Spinal cord (tissue), 9 donors: ENCODE measurements at regions not wholly inside any gene's neighbourhood (a gene's known extent, or its start where the extent isn't known, plus 50 kb on each side); places are given as distances from the start of the nearest gene placed in this dataset.
A peak's percentile ranks its signal among the peaks of the same experiment; 100 is the strongest.

ENCODE experiments used
- DNase-seq, 6 donors: peaks; one replicate each; pipeline versions ENCODE4 v3.0.0 to v3.0.0-alpha.2; 2013 to 2015; ENCODE audit warnings: low spot score in 6 of 6, low read depth in 4 of 6
- H3K27ac ChIP-seq: one replicate; pipeline ENCODE4 v1.5.1; 2013; ENCODE audit warnings: low read depth, low read length, control low read depth
- H3K27me3 ChIP-seq: one replicate; pipeline ENCODE4 v1.6.1; 2013; ENCODE audit warnings: low read length; ENCODE audit not compliant: control insufficient read depth, insufficient read depth
- H3K36me3 ChIP-seq: one replicate; pipeline ENCODE4 v1.6.1; 2013; ENCODE audit warnings: low read length; ENCODE audit not compliant: control insufficient read depth, insufficient read depth
- H3K4me1 ChIP-seq: one replicate; pipeline ENCODE4 v1.6.1; 2013; ENCODE audit warnings: low read length; ENCODE audit not compliant: control insufficient read depth, insufficient read depth
- H3K4me3 ChIP-seq: one replicate; pipeline ENCODE4 v1.5.1; 2013; ENCODE audit warnings: low read depth, low read length, control low read depth
- H3K9me3 ChIP-seq: one replicate; pipeline ENCODE4 v1.6.1; 2013; ENCODE audit warnings: low read length; ENCODE audit not compliant: control insufficient read depth, insufficient read depth
- WGBS: methylation state at CpG from one replicate; pipeline ENCODE4 v1.1.5; 2013; ENCODE audit warnings: missing lambda C conversion rate; ENCODE audit not compliant: insufficient coverage; 5-methylcytosine and 5-hydroxymethylcytosine counted together
- donor health status: healthy.

DNA sequence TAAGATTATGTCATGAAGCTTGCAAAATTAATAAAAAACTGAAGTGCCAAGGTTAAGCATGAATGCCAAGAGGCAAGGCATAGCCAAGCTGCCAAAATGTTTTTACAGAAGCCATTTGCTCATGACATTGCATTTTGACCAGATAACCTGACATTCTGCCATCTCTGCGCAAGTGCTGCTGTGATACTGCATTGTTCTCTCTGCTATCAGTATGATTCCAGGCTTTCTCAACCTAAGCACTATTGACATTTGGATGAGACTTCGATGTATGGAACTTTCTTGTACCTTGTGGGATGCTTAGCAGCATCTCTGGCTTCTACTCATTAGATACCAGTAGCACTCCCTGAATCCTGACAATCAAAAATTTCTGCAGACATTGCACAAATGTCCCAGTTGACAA, 139.2 kb downstream of the RASSF9 start:
- H3K9me3 ChIP-seq = no peaks in the 10 kb centered on the region
- H3K4me3 ChIP-seq = no peak overlapping the region
- H3K4me1 ChIP-seq = no peaks in the 10 kb centered on the region
- 100% methylated on average over 1 of the region's 2 CpGs for WGBS
- H3K27me3 ChIP-seq = no peaks in the 10 kb centered on the region
- no peak for DNase-seq
- H3K36me3 ChIP-seq = no peaks in the 10 kb centered on the region
- H3K27ac ChIP-seq = no peak overlapping the region

DNA sequence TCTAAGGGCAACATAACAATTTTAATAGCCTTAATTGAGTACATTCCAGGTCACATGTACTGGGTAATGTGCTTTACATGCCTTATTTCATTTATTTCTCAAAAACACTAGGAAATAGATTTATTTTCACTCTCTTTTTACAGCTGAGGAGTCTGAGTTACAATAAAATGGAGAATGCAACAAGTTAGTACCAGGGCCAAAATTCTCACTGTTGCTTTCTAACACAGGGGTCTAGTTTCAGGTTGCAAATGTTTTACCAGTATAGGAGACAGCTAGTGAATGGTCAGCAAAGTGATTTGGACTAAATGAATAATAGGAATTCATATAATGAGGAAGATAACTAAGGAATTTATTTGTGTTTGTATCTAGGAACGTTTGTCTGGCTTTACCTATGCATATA, 137.3 kb downstream of the RASSF9 start:
- no peak overlapping the region for H3K27ac ChIP-seq
- no peaks in the 10 kb centered on the region for H3K27me3 ChIP-seq
- H3K4me1 ChIP-seq = no peaks in the 10 kb centered on the region
- WGBS = no CpG with 5 or more reads among the region's 1 CpG
- H3K4me3 ChIP-seq = no peak overlapping the region
- no peaks in the 10 kb centered on the region for H3K36me3 ChIP-seq
- no peaks in the 10 kb centered on the region for H3K9me3 ChIP-seq
- no peak for DNase-seq

DNA sequence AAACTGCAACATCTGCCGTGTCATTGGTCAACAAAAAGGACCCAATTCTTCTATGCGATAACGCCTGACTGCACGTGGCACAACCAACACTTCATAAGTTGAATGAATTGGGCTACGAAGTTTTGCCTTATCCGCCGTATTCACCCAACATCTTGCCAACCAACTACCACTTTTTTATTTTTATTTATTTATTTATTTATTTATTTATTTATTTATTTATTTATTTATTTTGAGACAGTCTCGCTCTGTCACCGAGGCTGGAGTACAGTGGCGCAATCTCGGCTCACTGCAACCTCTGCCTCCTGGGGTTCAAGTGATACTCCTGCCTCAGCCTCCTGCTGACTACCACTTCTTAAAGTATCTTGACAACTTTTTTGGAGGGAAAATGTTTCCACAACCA, 127.4 kb downstream of the RASSF9 start:
- H3K4me1 ChIP-seq = no peaks in the 10 kb centered on the region
- H3K27ac ChIP-seq = no peak overlapping the region
- H3K36me3 ChIP-seq = no peaks in the 10 kb centered on the region
- H3K4me3 ChIP-seq = no peak overlapping the region
- DNase-seq = no peak
- 92% methylated on average over 7 of the region's 11 CpGs for WGBS
- no peaks in the 10 kb centered on the region for H3K9me3 ChIP-seq
- H3K27me3 ChIP-seq = no peaks in the 10 kb centered on the region

DNA sequence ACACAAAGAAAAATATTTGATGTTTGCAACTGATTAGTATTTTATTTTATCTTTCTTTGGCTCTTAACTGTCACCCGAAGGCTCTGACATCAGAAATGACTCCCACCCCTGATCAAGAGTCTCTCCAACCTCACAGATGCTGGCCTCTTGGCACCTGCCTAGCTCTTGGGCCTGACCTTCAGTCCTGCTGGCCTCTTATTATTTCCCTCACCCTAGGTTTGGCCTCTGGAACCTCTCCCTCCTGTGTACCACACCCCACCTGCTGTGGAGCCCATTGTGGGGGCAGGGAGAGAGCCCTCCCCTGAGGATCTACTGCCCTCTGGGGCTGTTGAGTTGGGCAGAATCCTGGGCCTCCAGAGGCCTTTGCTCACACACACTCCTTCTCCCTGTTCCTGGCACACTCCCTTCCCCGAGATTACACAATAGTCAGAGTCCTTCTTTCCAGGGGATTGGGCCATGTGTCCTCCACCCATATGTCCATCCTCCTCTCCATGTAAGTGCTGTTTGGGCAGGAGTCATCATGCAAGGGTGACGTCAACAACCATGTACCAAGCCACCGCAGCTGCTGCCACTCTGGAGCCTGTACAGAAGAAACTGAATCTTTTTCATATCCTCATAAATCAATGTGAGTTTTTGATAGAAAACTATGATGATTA, 124.3 kb downstream of the RASSF9 start:
- WGBS = 80% methylated on average over 1 of the region's 4 CpGs
- Histone ChIP-seq H3K27me3 (no peaks in the 10 kb centered on the region), H3K27ac (no peak overlapping the region), H3K36me3 (no peaks in the 10 kb centered on the region), H3K9me3 (no peaks in the 10 kb centered on the region), H3K4me1 (no peaks in the 10 kb centered on the region), H3K4me3 (no peak overlapping the region)
- DNase-seq = no peak

DNA sequence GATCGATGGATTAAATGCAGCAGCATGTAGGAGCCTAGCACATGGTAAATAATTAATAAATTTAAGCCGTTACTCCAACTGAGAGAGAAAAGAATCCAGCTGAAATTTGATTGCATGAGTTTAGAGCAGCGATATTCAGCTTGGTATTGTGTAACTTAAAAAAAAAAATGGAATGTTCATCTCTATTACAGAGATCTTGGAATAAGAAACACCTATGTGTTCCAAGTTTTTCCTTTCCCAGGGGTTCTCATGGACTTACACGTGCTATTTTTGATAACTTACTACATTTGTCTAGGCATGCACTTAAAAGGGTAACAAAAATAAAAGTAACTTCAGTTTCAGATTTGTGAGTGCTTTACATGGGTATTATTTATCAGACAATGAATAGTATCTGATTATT, 122.8 kb downstream of the RASSF9 start:
- Histone ChIP-seq H3K27ac (no peak overlapping the region), H3K4me3 (no peak overlapping the region), H3K36me3 (no peaks in the 10 kb centered on the region), H3K4me1 (no peaks in the 10 kb centered on the region), H3K9me3 (no peaks in the 10 kb centered on the region), H3K27me3 (no peaks in the 10 kb centered on the region)
- no CpG with 5 or more reads among the region's 4 CpGs for WGBS
- no peak for DNase-seq

DNA sequence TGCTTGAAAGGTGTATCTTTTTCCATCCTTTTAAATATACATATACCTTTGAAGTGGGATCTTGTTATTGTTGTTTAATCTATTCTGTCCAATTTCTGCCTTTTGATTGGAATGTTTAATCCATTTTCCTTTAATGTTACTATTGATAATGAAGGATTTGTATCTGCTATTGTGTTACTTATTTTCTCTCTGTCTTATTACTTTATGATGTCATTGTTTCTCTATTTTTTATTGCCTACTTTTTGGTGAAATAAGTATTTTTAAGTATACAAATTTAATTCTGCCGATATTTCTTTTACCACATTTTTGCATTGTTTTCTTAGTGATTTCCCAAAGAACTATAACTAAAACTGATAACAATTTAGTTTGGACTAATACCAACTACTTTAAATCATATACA, 121.8 kb downstream of the RASSF9 start:
- H3K36me3 ChIP-seq = no peaks in the 10 kb centered on the region
- no CpG with 5 or more reads among the region's 1 CpG for WGBS
- H3K27ac ChIP-seq = no peak overlapping the region
- H3K4me3 ChIP-seq = no peak overlapping the region
- H3K4me1 ChIP-seq = no peaks in the 10 kb centered on the region
- no peaks in the 10 kb centered on the region for H3K27me3 ChIP-seq
- no peaks in the 10 kb centered on the region for H3K9me3 ChIP-seq
- DNase-seq = no peak

DNA sequence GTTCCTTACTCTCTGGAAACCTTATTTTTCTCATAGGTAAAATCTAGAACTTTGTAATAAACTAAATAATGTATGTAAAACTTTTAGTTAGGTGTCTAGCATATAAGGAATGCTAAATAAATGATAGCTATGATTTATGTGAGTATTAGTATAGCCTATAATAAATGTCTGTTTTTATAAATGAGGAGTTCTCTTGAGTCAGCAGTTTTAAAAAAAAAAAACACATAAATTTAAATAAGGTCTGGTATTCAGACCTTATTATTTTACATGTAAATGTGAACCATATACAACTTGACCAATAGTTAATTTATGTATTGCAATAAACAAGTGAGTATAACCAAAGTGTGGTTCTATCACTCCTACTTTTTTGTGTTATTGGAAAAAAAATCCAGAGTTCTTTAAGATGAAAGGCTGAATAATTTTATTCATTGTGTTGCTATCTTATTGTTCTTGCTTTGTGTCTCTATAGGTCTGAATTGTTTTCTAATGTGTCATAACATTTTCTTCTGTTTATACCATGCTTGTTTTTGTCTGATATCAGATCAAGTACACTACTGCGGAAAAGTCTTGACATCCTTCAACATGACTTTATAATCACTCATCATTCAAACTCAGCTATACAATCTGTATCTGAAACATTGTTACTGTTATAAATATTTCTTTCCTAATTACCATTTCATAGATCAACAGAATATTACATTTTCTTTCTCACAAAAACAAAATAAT, 115.7 kb downstream of the RASSF9 start:
- Histone ChIP-seq H3K9me3 (no peaks in the 10 kb centered on the region), H3K4me3 (no peak overlapping the region), H3K27ac (no peak overlapping the region), H3K27me3 (no peaks in the 10 kb centered on the region), H3K36me3 (no peaks in the 10 kb centered on the region), H3K4me1 (no peaks in the 10 kb centered on the region)
- DNase-seq = no peak
- no CpG with 5 or more reads among the region's 1 CpG for WGBS

DNA sequence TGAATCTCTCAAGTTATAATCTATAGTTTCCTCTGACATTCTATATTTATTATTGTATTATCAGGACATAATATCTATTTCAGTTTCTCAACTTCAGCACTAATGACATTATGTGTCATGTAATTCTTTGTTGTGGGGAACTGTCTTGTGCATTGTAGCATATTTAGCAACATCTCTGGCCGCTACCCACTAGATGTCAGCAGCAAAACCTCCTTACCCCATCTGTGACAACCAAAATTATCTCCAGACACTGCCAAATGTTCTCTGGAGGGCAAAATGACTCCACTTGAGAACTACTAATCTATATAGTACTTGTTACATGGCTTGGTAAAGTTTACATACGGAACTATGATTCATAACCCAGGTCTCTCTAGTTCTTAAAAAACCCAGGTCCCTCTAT, 110.2 kb downstream of the RASSF9 start:
- no peaks in the 10 kb centered on the region for H3K4me1 ChIP-seq
- peak in 1 of 6 donors; percentile 8 for DNase-seq
- no CpG with 5 or more reads among the region's 2 CpGs for WGBS
- H3K27ac ChIP-seq = no peak overlapping the region
- H3K36me3 ChIP-seq = no peaks in the 10 kb centered on the region
- no peaks in the 10 kb centered on the region for H3K27me3 ChIP-seq
- H3K9me3 ChIP-seq = no peaks in the 10 kb centered on the region
- no peak overlapping the region for H3K4me3 ChIP-seq

DNA sequence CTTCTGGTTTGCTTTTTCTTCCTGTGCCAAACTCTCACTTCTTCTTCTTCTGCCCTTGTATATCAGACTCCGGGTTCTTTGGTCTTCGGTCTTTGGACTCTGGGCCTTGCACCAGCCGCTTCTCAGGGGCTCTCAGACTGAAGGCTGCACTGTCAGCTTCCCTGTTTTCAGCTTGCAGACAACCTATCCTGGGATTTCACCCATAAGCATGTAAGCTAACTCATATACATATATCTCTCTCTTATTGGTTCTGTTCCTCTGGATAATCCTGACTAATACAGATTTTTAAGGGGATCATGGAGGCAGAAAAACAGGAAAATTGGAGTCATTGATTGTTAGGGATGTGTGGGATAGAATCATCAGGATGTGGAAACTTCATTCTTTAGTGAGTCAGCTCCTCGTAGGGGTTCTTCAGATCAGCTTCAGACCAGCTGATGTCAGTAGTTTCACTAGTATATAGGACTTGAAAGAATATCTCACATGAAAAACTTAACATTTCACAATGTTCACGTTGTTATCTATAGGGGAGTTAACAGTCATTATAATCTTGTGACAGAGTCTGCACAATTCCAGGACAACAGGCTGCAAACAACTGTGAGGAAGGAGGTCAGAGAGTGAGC, 102.9 kb downstream of the RASSF9 start:
- H3K9me3 ChIP-seq = no peaks in the 10 kb centered on the region
- 93% methylated on average over 3 of the region's 5 CpGs for WGBS
- no peaks in the 10 kb centered on the region for H3K36me3 ChIP-seq
- no peak for DNase-seq
- H3K4me3 ChIP-seq = no peak overlapping the region
- H3K4me1 ChIP-seq = no peaks in the 10 kb centered on the region
- H3K27me3 ChIP-seq = no peaks in the 10 kb centered on the region
- H3K27ac ChIP-seq = no peak overlapping the region

DNA sequence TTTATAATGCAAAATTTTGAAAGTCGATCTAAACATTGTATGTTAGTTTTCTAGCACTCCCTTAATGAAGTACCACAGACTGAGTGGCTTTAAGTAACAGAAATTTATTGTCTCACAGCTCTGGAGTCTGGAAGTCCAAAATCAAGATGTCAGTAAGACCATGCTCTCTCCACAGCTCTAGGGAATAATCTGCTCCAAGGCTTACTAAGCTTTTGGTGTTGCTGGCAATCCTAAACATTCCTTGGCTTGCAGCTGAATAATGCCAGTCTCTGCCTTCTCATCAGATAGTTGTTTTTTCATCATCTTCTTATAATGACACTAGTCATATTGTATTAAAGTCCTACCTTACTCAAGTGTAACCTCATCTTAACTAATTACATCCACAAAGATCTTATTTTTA, 102.2 kb downstream of the RASSF9 start:
- no peak for DNase-seq
- H3K36me3 ChIP-seq = no peaks in the 10 kb centered on the region
- H3K27me3 ChIP-seq = no peaks in the 10 kb centered on the region
- WGBS = no CpG with 5 or more reads among the region's 1 CpG
- no peaks in the 10 kb centered on the region for H3K4me1 ChIP-seq
- H3K27ac ChIP-seq = no peak overlapping the region
- no peaks in the 10 kb centered on the region for H3K9me3 ChIP-seq
- no peak overlapping the region for H3K4me3 ChIP-seq
